GM23338 (cell line): ENCODE measurements at regions not wholly inside any gene's neighbourhood (a gene's known extent, or its start where the extent isn't known, plus 50 kb on each side); places are given as distances from the start of the nearest gene placed in this dataset.

Experiments
- CREB1 ChIP-seq: fragments of 250-450 bp; sonication (Bioruptor Pico); IDR thresholded peaks from 2 replicates; pipeline ENCODE4 v1.5.0; 2020; ENCODE audit warnings: low read depth, mild to moderate bottlenecking, moderate library complexity
- CTCF ChIP-seq, 2 experiments: fragments of 200-600 bp in 1 of 2; sonication (generic) in 1 of 2; conservative IDR thresholded peaks; 2 replicates each; pipeline versions ENCODE4 v1.5.1 to v1.6.1; 2016 to 2017; ENCODE audit warnings: antibody characterized with exemption in 2 of 2, low read depth in 2 of 2, mild to moderate bottlenecking in 2 of 2, moderate library complexity in 1 of 2
- ETS1 ChIP-seq: IDR thresholded peaks from 2 replicates; pipeline ENCODE4 v1.6.1; 2016; ENCODE audit warnings: antibody characterized with exemption
- EZH2 ChIP-seq: fragments of 200-600 bp; sonication (generic); IDR thresholded peaks from one replicate; pipeline ENCODE4 v1.8.0; 2017; ENCODE audit warnings: antibody characterized with exemption, mild to moderate bottlenecking, low read depth; ENCODE audit not compliant: unreplicated experiment
- EZH2phosphoT487 ChIP-seq: fragments of 200-600 bp; sonication (generic); IDR thresholded peaks from one replicate; pipeline ENCODE4 v1.8.1; 2018; ENCODE audit warnings: antibody characterized with exemption; ENCODE audit not compliant: unreplicated experiment
- JUNB ChIP-seq: IDR thresholded peaks from one replicate; pipeline ENCODE4 v1.6.1; 2016; ENCODE audit warnings: antibody characterized with exemption; ENCODE audit not compliant: unreplicated experiment
- NANOG ChIP-seq: IDR thresholded peaks from 2 replicates; pipeline ENCODE4 v1.6.1; 2016; ENCODE audit warnings: antibody characterized with exemption, borderline replicate concordance
- POLR2AphosphoS5 ChIP-seq: IDR thresholded peaks from 2 replicates; pipeline ENCODE4 v1.6.1; 2016; ENCODE audit warnings: antibody characterized with exemption, low read depth
- REST ChIP-seq: IDR thresholded peaks from one replicate; pipeline ENCODE4 v1.6.1; 2018; ENCODE audit warnings: antibody characterized with exemption; ENCODE audit not compliant: unreplicated experiment
- STAT1 ChIP-seq: IDR thresholded peaks from one replicate; pipeline ENCODE4 v1.6.1; 2016; ENCODE audit warnings: antibody characterized with exemption; ENCODE audit not compliant: unreplicated experiment
- ZNF114 ChIP-seq: fragments of 250-450 bp; sonication (Bioruptor Pico); IDR thresholded peaks from 2 replicates; pipeline ENCODE4 v1.5.0; 2020; ENCODE audit warnings: mild to moderate bottlenecking, moderate library complexity
- ZNF331 ChIP-seq: fragments of 250-450 bp; sonication (Bioruptor Pico); IDR thresholded peaks from 2 replicates; pipeline ENCODE4 v1.5.0; 2020; ENCODE audit warnings: low read depth, mild to moderate bottlenecking, moderate library complexity

GRCh38 chr21:20040768-20041167, 957.4 kb upstream of the NCAM2 start:
- TF ChIP-seq CTCF (conservative IDR thresholded peaks at IDR 0.05; ENCODE audit: low read depth in 2 of 2) (peak; percentile 64 to 65), EZH2phosphoT487 (no peak), EZH2 (no peak), POLR2AphosphoS5 (no peak), REST (no peak), ETS1 (no peak), ZNF331 (CRISPR knock-in tag) (no peak), CREB1 (no peak), JUNB (no peak), NANOG (no peak), ZNF114 (CRISPR knock-in tag) (no peak), STAT1 (no peak)
